H1 (cell line): ENCODE measurements at regions not wholly inside any gene's neighbourhood (a gene's known extent, or its start where the extent isn't known, plus 50 kb on each side); places are given as distances from the start of the nearest gene placed in this dataset.

Source experiments
- CEBPB ChIP-seq: IDR thresholded peaks from 2 replicates; pipeline ENCODE4 v1.6.1; 2012; ENCODE audit warnings: low read depth, low read length
- GABPA ChIP-seq: IDR thresholded peaks from 2 replicates; pipeline ENCODE4 v1.6.1; 2011; ENCODE audit warnings: mild to moderate bottlenecking, low read length, moderate library complexity, borderline replicate concordance; ENCODE audit not compliant: insufficient read depth
- KDM4A ChIP-seq: IDR thresholded peaks from one replicate; pipeline ENCODE4 v1.7.1; 2012; ENCODE audit warnings: low read depth, mild to moderate bottlenecking, moderate library complexity, low read length, inconsistent platforms; ENCODE audit not compliant: severe bottlenecking
- MAFK ChIP-seq: IDR thresholded peaks from 2 replicates; pipeline ENCODE4 v1.6.1; 2012; ENCODE audit warnings: low read depth, mild to moderate bottlenecking, improper control_type of control experiment, low read length
- NRF1 ChIP-seq: IDR thresholded peaks from 2 replicates; pipeline ENCODE4 v1.6.1; 2011; ENCODE audit warnings: mild to moderate bottlenecking, low read depth, low read length, improper control_type of control experiment
- POLR2A ChIP-seq, 2 experiments: IDR thresholded peaks; 1 replicate in 1 of 2; 2 replicates in 1 of 2; pipeline ENCODE4 v1.6.1; 2011; ENCODE audit warnings: low read depth in 2 of 2, low read length in 2 of 2, mild to moderate bottlenecking in 2 of 2; ENCODE audit errors: control extremely low read depth in 1 of 2
- SIX5 ChIP-seq: IDR thresholded peaks from 2 replicates; pipeline ENCODE4 v1.6.1; 2011; ENCODE audit warnings: mild to moderate bottlenecking, low read depth, low read length
- TBP ChIP-seq: IDR thresholded peaks from 2 replicates; pipeline ENCODE4 v1.6.1; 2011; ENCODE audit warnings: low read depth, low read length, improper control_type of control experiment

DNA sequence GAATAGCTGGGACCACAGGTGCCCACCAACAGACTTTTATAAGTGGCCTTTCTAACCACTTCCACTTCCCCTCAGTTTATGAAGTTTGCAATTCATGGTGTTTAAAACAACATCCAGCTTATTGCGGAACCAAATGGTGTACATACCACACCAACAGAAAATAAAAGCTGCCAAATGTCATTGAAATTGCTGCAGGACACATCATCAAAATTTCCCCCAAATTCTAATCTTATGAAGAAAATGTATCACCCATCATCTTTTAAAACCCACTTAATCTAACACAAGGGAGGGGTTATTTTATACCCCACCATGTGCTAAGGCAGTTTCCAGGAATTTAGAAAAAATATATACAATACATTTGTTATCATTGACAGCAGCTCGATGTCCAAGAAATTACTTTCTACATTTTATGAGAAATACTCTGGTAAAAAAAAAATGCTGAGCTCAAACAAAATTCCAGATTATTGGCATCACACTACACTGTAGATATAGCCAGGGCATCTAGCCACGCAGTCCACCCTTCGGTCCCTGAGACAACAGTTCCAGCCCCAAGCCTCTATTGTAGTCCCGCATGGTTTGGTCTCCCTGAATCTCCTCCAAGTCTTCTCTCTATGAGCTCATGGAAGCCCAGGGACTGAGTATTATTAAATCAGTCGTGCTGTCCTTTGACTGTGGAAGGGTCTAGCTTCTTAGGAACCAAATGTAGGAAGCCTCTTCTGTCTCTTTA is 372.8 kb upstream of the SLC30A5 start (continued):
- TF ChIP-seq SIX5 = no peak
- no peak for TF ChIP-seq KDM4A
- TF ChIP-seq NRF1 = no peak
- no peak for TF ChIP-seq CEBPB
- no peak for TF ChIP-seq MAFK
- TF ChIP-seq GABPA = no peak
- no peak for TF ChIP-seq POLR2A (IDR thresholded peaks at IDR 0.05; ENCODE audit: control extremely low read depth in 1 of 2, low read depth in 2 of 2, low read length in 2 of 2)
- no peak for TF ChIP-seq TBP
- TF ChIP-seq, all 59 proteins: peak for 0
